HG03342 (cell line): ENCODE measurements at regions not wholly inside any gene's neighbourhood (a gene's known extent, or its start where the extent isn't known, plus 50 kb on each side); places are given as distances from the start of the nearest gene placed in this dataset.

Experiments
- ATAC-seq: cut with Tn5 transposase; IDR thresholded peaks from one replicate; pipeline ENCODE4 v1.9.1; 2021; ENCODE audit warnings: mild to moderate bottlenecking, moderate library complexity; ENCODE audit not compliant: unreplicated experiment

DNA sequence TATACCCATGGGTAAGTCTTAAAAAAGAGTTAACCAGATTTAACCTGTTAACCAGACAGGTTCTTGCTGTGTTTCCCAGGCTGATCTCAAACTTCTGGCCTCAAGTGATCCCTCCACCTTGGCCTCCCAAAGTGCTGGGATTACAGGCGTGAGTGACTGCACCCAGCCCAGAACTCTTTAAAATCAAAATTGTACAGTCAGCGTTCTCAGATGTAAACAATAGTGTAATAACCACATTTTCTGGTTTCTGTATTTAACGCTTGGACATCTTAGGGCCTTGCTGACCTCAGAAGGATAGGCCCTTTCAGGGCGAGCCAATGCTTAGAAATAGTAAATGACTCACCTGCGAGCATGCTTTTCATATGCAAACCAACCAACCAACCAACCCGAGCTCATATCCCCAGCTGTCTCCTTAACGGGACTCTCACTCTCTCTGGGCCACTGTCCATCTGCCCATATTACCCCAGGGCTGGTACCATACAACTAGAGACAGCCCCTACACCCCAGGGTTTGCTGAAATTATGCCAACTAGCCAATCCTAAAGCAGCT, 415.0 kb upstream of the XYLT1 start:
- ATAC-seq = no peak

DNA sequence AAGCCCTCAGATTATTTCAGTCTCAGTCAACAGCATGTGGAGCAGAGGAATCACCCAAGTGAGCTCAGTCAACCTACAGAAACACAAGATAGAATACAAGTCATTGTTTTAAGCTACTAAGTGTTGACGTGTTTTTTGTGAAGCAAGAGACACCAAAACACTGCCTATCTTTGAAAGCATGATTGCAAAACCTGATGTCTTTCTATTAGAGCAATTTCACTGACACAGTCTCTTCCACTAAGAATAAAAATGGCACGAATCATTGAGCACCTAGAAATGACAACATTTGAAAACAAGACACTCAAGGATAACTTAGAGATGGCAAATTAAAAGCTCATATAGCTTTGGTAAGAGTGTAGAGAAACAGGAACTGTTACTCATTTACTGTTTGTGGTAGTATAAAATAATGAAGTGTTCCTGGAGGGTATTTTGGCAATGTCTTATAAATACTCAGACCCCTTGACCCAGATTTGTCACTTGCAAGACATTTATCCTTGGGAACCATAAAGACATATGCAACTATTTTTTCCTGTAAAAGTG, 407.1 kb upstream of the XYLT1 start:
- ATAC-seq = no peak

DNA sequence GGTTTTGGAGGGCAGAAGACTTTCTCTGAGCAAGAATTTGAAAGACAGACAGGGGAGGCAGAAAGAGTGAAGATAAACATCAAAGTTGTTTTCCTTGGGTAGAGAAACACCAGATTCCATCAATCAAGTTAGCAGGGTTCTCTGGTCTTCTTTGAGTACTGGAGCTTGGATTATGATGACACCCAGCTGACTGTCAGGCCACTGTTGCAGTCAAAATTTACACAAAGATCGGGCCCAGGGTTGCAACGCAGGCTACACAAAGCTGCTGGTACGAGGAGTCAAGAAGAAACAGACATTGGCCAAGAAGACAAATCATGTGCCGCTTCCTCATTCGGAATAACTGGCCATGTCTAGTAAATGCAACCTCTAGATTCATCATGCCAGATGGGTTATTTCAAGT, 396.2 kb upstream of the XYLT1 start:
- no peak for ATAC-seq

DNA sequence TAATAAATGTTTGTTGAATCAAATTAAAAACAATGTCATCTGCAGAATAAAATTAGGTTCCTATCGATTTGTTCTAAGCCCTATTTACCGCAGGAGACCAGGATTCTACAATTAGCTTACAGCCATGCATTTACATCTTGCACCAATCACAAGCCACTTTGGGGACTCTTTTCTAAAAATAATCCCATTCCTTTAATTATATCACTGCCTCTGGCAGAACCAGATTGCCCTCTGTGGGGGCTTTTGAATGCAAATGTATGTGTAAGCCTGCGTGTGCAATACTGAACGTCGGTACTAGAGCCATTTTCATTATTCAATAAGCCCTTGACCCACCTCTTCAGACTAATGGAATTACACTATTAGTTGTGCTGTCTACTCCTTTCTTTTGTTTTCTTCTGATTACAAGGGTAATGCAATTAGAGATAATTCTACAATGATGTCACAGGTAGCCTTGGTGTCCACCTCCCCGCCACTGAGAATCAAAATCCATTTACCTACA, 391.3 kb upstream of the XYLT1 start:
- no peak for ATAC-seq

DNA sequence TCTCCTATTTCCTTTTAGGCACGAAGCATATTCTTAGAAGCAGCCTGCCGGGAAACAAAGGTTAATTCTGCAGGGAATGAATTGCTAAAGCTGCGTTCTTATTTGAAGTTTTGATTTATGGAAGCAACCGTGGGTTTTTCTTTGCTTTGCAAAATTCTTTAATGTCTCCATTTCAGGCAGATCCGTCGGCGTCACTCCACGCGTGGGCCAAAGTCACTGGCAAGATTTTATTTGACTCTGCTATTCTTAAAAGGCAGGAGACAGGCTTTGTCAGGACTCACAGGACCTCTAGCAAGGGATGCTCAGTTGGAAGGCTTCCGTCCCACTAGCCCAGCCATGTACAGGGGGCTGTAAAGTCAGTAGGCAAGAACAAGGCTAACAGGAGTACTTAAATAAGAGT, 387.3 kb upstream of the XYLT1 start:
- no peak for ATAC-seq

DNA sequence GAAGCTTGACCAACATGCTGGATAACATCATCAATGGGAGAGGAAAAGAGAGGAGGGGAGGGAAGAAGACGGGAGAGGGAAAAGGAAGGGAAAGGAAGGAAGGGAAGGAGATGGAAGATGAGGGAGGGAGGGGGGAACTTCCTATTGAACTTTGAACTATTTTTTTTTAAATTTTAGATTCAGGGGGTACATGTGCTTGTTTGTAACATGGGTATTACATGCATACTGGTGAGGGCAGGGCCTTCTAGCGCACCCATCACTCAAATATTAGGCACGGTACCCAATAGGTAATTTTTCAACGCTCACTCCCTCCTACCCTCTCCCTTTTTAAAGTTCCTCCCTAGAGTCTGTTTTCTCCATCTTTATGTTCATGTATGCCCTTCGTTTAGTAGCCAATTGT, 383.2 kb upstream of the XYLT1 start:
- ATAC-seq = no peak

DNA sequence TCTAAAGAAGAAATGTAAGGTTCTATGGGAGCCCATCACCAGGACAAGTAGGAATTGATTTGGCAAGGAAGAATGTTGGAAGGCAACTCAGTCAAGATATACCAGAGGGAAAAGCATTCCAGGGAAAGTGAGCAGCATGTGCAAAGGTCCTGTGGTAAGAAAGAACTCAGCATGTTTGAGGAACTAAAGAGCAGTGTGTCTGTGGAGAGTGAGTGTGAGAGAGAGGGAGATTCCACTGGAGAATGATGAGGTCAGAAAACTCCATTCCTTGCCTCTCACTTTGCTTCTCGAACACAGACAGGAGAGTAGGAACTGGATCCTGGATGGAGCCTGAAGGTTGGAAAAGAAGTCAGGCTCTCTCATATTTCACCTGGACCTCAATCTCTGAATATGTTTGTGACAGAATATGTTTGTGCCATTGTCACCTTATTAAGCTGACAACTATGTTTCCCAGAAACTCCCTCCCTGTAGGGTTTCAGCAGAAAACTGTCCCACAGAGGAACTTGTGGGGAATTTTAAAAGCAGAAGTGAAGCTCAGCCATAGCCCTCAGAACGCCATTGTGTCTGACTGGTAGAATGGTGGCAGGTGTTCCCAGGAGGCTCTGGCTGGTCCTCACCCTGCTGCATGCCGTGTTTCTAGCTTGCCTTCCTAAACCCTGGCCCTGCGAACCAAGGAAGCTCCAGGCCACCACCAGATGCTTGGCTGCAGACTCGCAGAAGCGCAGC, 382.4 kb upstream of the XYLT1 start:
- ATAC-seq = no peak

DNA sequence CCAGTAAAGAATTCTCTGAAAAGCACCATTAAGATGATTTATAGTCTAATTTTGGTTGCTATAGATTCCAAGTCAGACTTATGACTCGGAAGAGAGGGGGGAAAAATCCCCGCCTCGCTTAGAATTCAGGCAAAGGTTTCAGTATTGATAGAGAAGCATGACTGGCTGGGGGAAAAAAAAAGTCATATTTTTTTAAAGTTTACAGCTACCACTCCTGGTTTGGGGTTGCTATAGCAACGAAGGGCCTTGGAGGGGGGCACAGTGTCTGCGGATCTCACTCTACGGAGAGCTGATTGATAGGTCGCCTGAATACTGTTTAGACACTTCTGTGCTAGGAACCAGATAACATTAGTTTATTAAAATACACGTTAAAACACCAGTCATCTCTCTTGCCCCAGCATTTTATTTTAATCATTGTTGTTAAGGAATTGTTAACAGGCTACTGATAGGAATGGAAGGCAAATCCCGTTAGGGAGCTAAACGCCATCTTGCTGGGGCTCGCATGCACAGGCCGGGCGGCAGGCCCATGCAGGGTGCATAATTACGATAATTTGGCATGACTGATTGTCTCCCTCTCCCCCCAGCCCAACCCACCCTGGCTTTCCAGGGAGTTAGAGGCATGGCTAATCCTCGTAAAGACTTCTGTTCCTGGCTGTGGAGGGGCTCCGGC, 380.0 kb upstream of the XYLT1 start:
- no peak for ATAC-seq

DNA sequence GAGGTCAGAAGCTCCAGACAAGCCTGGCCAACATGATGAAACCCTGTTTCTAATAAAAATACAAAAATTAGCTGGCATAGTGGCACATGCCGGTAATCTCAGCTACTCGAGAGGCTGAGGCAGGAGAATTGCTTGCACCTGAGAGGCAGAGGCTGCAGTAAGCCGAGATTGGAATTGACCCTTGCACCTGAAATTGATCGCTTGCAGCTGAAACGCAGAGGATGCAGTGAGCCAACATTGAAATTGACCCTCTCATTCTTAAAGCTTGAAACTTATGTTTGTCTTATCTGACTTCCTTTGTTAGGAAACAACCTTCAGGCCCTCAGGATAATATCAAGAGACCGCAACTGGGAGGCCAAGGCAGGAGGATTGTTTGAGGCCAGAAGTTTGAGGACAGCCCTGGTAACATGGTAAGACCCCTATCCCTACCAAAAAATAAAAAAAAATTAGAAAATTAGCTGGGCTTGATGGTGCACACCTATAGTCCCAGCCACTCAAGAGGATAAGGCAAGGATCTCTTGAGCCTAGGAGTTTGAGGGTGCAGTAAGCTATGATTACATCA, 376.6 kb upstream of the XYLT1 start:
- ATAC-seq = no peak

DNA sequence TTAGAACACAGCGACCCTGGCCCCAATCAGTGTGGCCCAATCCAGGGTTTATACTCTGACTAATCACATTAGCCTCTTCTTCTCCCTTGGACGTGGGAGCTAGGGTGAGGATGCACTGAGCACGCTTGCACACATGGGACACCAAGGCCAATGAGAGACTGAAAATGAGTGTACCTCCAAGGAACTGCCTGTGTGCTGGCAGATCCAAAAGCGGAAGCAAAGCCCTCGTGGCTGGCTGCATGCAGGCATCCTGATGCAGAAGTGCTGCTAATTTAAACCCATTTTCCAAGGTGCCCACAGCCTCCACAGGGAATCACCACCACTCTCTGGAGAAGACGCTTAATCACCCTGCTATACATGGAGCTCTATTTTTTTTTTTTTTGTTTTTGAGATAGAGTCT, 375.3 kb upstream of the XYLT1 start:
- ATAC-seq = no peak

DNA sequence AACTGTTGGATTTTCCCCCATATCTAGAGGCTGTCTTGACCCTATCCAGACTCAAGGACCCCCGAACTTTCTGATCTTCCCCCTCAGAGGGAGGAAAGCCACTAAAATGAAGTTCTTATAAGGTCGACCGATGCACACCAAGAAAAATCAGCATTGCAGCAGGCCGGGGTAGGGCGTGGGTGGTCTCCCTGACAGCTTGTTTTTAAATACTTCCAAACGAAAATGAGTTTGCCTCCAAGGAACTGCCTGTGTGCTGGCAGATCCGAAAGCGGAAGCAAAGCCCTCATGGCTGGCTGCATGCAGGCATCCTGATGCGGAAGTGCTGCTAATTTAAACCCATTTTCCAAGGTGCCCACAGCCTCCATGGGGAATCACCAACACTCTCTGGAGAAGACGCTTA, 374.3 kb upstream of the XYLT1 start:
- no peak for ATAC-seq

DNA sequence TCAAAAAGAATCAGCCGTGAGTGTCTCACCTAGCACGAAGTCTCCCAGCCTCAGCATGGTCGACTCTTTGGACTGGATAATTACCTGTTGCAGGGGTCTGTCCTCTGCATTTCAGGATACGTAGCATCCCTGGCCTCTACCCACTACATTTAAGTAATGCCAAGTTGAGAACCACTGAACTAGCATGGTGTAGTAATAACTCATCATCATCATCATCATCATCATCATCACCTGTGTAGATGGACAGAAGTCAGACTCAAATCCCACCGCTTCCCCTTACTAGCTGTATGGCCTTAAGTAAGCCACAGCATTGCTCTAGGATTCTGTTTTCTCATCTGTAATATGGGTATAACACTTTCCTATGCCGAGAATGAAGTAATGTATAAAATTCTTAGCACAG, 373.1 kb upstream of the XYLT1 start:
- no peak for ATAC-seq

DNA sequence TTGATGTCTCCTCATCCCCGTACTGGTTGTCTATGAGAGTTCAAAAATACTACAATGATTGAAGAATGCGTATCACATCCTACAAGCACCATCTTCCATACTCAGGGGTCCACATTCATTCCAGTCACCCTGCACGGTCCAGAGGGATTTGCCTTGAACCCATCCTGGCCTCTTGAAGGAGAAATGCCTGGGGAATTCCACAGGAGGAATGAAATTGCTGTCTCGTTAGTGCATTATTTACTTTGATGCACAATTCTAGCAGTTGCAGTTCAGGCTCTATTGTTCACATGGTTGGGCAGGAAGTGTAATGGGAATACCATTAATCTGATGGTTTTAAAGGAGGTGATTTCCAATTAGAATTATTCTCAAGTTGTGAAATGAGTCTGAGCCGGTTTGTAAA, 369.1 kb upstream of the XYLT1 start:
- no peak for ATAC-seq

DNA sequence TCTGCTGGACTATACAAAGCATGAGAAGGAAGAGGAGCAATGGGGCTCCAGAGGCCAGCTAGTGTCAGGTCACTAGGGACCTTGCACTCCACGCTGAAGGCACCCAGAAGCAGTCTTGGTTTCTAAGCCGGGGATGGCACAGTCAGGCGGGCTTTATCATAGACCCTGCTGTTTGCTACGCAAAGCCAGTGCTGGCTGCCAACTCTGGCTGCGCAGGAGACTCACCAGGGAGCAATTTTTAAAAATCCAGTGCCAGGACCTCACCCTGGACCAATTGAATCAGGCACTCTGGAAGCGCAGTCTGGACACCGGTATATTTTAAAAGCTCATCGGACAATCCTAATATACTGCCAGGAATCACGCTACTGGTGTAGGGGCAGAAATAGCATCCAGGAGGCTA, 368.5 kb upstream of the XYLT1 start:
- ATAC-seq = no peak

DNA sequence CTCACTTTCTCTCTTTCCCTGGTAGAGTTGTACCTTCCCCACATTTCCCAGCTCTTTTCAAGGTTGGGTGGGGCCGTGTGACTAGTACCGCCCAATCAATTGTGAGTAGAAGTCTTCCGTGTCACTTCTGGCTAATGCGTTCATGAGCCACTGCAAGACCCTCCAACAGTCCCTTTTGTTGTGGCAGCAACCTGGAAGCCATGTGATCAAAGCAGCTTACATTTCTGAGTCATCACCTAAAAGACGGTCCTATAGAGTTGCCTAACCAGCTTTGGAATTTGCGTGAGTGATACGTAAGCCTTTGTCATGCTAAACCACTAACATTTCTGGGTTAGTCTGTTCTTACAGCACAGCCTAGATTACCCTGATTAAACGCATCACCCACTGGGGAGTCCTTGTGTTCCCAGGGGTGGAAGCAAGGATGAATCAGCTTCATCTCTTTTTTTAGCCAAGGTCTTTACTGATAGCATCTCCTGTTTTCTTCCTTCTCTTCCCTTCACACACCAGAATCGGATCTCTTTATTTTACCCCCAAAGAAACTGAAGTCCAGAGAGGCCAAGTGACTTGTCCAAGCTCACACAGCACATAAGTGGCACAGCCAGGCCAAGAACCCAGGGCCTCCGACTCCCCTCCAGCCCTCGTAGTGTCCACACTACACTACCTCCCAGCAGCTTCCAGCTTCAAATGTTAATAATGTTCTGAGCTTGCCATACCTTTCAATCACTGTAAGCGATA, 366.3 kb upstream of the XYLT1 start:
- no peak for ATAC-seq

DNA sequence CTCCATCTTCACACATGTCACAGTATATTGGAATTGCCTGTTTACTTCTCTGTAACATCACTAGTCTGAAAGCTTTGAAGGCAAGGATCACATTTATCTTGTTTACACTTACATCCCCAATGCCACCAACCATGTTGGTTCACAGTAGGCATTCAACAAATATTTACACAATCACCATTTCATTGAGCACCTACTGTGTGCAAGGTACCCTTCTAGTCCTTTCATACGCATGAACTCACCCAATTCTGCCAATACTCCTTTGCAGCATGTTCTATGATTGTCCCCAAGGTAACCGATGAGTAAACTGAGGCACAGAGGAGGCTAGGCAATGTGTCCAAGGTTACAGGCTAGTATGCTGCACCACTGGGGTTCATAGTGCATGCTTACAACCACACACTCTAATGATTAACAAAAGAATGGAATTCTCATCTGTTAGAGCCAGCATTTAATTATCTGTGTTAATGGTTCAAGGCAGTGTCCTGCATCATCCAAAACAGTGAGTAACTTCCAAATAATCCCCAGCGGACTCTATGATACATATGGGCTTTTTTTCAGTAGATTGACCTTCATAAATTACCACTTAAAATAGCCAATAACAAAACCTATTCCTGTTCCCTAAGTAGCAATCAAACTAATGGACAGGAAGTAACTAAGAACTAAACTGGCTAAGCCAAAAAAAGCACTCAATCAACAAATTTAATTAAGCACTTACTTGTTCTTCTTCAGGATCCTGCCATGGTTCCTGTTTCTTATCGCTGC, 364.5 kb upstream of the XYLT1 start:
- ATAC-seq = no peak

DNA sequence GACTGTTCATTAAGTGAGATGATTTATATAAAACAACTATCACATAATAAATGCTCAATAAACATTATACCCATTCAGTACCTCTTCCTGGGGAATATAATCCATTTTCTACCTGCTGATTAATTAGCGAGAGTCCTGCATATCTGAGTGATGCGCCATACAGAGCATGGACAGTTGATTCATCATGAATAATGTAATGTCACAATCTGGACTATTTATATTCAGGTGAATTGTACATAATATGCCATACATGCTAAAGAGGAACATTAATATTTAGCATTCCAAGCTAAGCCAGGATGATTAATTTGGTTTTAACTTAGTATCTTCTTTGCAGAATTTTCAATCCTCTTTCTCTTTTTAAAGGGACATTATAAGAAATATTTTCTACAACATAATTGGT, 362.0 kb upstream of the XYLT1 start:
- no peak for ATAC-seq

DNA sequence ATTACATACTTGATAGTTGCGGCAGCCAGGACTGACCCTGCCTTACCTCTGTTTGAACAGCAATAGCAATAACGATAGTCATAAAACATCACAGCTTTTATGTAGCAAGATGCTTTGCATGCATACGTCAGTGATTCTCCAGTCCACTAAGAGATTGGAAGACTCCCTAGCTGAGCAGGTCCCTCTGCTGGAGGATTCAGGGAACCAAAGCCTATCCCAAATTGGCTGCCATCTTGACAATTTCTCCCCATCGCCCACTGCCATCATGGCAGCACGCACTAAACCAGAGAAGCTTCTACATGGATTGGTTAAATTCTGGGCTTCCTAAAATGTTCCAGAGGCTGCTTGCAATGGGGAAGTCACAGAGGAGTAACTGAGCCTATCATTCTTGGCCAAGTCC, 360.6 kb upstream of the XYLT1 start:
- no peak for ATAC-seq

DNA sequence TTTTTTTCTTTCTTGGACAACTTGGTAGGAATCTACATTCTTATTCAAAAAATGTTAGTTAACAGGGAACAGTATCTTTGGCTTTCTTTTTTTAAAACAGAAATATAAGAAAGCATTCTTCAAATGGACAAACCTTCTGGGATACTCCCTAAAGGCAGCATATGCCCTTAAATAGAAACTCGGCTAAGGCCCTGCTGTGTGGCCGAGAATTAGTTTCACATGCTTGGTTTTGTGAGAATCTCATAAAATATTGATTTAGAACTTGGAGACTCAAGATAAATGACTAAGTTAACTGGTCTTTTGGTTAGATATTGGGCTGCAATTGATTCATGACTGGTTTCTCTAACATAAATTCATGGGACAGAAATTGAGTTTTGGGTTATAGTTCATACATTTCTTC, 359.9 kb upstream of the XYLT1 start:
- no peak for ATAC-seq

DNA sequence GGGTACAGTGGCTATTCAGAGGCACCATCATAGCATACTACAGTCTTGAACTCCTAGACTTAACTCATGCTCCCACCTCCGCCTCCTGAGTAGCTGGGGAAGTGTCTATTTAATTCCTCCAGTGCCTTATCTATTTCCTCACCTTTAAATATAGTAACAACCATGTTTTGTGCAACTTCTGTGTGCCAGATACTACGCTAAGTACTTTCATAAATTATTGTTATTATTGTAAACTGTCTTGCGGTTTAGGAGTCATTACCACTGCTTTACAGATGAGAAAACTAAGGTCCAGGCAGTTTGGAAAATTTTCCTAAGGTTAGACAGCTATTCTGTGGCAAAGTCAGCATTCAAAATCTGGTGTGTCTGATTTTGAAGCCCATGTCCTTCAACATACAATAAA, 359.1 kb upstream of the XYLT1 start:
- ATAC-seq = no peak
